ENCODE measurements at regions not wholly inside any gene's neighbourhood (a gene's known extent, or its start where the extent isn't known, plus 50 kb on each side); places are given as distances from the start of the nearest gene placed in this dataset.
"Not testable (repeated sequence)": the region's sequence is repeated elsewhere in the genome, so short reads cannot be mapped to it uniquely, and the experiment has no call there.

- H3K4me1 ChIP-seq; H3K9me3 ChIP-seq; DNase-seq (ENCODE audit: low spot score in 2 of 2); H3K36me3 ChIP-seq; H3K27me3 ChIP-seq; intact Hi-C loops (cut with DNase I); H3K27ac ChIP-seq; H3K4me3 ChIP-seq: not testable (repeated sequence)
Measured at GRCh38 chr9:39542157-39542556, 186.7 kb downstream of the SPATA31A1 start.

GRCh38 chr9:39545079-39545478 lies 189.6 kb downstream of the SPATA31A1 start:
- H3K4me3 ChIP-seq; intact Hi-C loops (cut with DNase I); DNase-seq (ENCODE audit: low spot score in 2 of 2); H3K9me3 ChIP-seq; H3K27ac ChIP-seq; H3K36me3 ChIP-seq; H3K27me3 ChIP-seq; H3K4me1 ChIP-seq: not testable (repeated sequence)

- H3K4me3 ChIP-seq; H3K27ac ChIP-seq; H3K27me3 ChIP-seq; H3K9me3 ChIP-seq; H3K4me1 ChIP-seq; intact Hi-C loops (cut with DNase I); H3K36me3 ChIP-seq; DNase-seq (ENCODE audit: low spot score in 2 of 2): not testable (repeated sequence)
Measured at GRCh38 chr9:39550573-39550972, 195.1 kb downstream of the SPATA31A1 start.

GRCh38 chr9:39551544-39551943 lies 196.1 kb downstream of the SPATA31A1 start:
- intact Hi-C loops (cut with DNase I); H3K36me3 ChIP-seq; H3K9me3 ChIP-seq; H3K27ac ChIP-seq; H3K4me3 ChIP-seq; H3K27me3 ChIP-seq; H3K4me1 ChIP-seq; DNase-seq (ENCODE audit: low spot score in 2 of 2): not testable (repeated sequence)

DNA sequence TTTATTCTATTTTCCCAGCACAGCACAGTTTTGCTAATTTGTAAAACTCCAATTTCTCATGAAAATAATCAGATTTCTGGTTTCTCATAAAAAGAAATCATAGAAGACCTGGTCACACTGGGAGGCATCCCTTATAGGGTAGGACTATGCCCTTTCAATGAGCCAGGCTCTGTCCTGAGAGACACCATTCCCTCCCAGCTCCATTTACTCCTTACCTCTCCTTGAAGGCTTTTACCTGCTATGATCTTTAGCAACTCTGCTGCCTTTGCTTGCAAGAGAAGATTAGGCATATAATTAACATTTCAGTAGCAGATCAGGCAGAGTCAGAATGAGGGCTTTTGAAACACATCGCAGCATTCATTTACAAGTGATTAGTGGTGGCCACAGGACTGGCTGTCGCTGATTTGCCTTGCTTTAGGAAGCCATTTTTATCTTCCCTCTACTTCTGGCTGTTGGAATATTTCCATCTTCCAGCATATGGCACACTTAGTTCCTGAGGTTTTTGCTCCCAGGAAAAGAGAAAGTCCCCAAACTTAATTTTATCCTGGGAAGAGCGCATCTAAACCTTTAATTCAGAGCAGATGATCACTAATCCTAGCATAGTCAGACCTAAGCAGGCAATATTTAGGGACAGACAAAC lies 196.9 kb downstream of the SPATA31A1 start:
- H3K4me1 ChIP-seq; DNase-seq (ENCODE audit: low spot score in 2 of 2); H3K4me3 ChIP-seq; H3K9me3 ChIP-seq; H3K27ac ChIP-seq; H3K27me3 ChIP-seq; intact Hi-C loops (cut with DNase I); H3K36me3 ChIP-seq: not testable (repeated sequence)

DNA sequence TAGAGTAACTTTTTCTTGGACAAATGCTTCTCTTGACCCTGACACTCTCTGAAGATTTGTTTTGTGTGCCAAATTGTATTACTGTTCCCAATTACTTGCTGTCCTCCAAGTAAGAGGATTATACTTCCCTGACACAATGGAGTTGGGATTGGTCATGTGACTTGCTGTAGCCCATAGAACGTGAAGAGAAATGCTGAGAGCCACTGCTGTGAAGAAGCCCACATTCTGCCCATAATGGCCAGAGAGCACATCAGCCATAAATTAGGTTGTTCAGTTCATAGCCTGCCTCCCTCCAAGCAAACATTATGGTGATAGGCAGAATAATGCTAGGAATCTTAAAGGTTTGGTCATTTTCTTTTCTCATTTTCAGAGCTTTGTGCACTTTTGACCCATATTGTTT lies 198.9 kb downstream of the SPATA31A1 start:
- H3K27me3 ChIP-seq, result not testable (repeated sequence)

DNA sequence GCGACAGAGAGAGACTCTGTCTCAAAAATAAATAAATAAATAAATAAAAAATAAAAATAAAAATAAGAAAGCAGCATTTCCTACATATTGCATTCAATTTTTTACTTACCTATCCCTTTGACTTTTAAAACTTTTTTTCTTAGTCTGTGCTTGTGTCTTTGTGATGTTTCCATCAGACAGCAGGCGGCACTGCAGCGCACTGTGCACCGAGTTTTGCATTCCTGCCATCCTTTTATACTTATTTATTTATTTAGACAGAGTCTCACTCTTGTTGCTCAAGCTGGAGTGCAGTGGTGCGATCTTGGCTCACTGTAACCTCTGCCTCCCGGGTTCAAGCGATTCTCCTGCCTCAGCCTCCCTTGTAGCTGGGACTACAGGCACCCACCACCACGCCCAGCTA lies 203.9 kb downstream of the SPATA31A1 start:
- H3K27me3 ChIP-seq; intact Hi-C loops (cut with DNase I); H3K9me3 ChIP-seq; H3K4me3 ChIP-seq; H3K27ac ChIP-seq; H3K4me1 ChIP-seq; H3K36me3 ChIP-seq: not testable (repeated sequence)
- peak in 1 of 2 donors; percentile 9 for DNase-seq (ENCODE audit: low spot score in 2 of 2)

More for the DNA sequence above, 198.9 kb downstream of the SPATA31A1 start:
- intact Hi-C loops (cut with DNase I); DNase-seq (ENCODE audit: low spot score in 2 of 2); H3K9me3 ChIP-seq; H3K27ac ChIP-seq; H3K36me3 ChIP-seq; H3K4me1 ChIP-seq; H3K4me3 ChIP-seq: not testable (repeated sequence)

DNA sequence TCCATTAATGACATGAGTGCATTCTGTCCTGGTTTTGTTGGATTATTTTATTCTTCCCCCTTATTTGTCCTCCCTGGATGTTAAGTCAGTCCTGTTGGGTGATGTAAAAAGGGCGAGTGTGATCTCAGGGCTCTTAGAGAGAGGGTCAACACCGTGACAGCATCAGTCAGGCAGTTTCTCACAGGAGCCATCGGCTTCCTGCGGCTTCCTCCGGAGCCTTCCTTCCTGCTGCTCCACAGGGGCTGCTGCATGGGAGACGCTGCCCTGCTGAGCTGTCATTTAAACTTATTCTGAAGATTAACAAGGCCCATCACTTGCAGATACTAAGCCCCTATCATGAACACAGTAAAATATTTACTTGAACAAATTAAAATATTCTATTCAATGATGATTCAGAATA lies 211.3 kb downstream of the SPATA31A1 start:
- H3K27me3 ChIP-seq; H3K9me3 ChIP-seq; H3K27ac ChIP-seq; H3K4me1 ChIP-seq; intact Hi-C loops (cut with DNase I); H3K4me3 ChIP-seq; DNase-seq (ENCODE audit: low spot score in 2 of 2); H3K36me3 ChIP-seq: not testable (repeated sequence)

- H3K9me3 ChIP-seq; H3K36me3 ChIP-seq; DNase-seq (ENCODE audit: low spot score in 2 of 2); H3K27ac ChIP-seq; H3K27me3 ChIP-seq; H3K4me3 ChIP-seq; intact Hi-C loops (cut with DNase I); H3K4me1 ChIP-seq: not testable (repeated sequence)
Measured at GRCh38 chr9:39567396-39567795, 211.9 kb downstream of the SPATA31A1 start.

- DNase-seq (ENCODE audit: low spot score in 2 of 2); H3K36me3 ChIP-seq; H3K27me3 ChIP-seq; H3K27ac ChIP-seq; intact Hi-C loops (cut with DNase I); H3K4me3 ChIP-seq; H3K4me1 ChIP-seq; H3K9me3 ChIP-seq: not testable (repeated sequence)
Measured at GRCh38 chr9:39568900-39569299, 213.4 kb downstream of the SPATA31A1 start.

GRCh38 chr9:39573024-39574022 lies 217.9 kb downstream of the SPATA31A1 start:
- H3K4me1 ChIP-seq; H3K36me3 ChIP-seq; H3K9me3 ChIP-seq; H3K4me3 ChIP-seq; intact Hi-C loops (cut with DNase I); H3K27ac ChIP-seq; DNase-seq (ENCODE audit: low spot score in 2 of 2); H3K27me3 ChIP-seq: not testable (repeated sequence)

GRCh38 chr9:39579000-39579399 lies 223.5 kb downstream of the SPATA31A1 start:
- H3K27ac ChIP-seq; H3K36me3 ChIP-seq; H3K4me3 ChIP-seq; H3K4me1 ChIP-seq; DNase-seq (ENCODE audit: low spot score in 2 of 2); intact Hi-C loops (cut with DNase I); H3K9me3 ChIP-seq; H3K27me3 ChIP-seq: not testable (repeated sequence)

DNA sequence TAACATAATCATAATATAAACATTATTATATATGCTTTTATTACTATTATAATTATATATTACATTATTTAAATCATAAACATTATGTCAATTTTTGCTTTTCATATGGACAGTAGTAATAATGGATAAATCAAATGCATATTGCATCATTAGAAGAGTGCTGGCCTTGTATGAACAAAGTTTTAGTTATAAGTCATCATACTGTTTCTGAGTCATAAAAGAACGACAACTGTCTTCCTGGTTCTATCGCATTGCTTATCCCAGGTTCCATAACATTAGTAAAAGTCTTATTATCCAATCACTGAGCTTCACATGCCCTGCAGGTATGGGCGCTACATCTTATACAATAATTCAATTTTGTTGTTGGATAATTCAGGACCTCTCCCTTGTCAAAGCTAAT lies 225.8 kb downstream of the SPATA31A1 start:
- H3K4me1 ChIP-seq; intact Hi-C loops (cut with DNase I); H3K27ac ChIP-seq; H3K4me3 ChIP-seq; H3K36me3 ChIP-seq; H3K27me3 ChIP-seq; H3K9me3 ChIP-seq; DNase-seq (ENCODE audit: low spot score in 2 of 2): not testable (repeated sequence)

DNA sequence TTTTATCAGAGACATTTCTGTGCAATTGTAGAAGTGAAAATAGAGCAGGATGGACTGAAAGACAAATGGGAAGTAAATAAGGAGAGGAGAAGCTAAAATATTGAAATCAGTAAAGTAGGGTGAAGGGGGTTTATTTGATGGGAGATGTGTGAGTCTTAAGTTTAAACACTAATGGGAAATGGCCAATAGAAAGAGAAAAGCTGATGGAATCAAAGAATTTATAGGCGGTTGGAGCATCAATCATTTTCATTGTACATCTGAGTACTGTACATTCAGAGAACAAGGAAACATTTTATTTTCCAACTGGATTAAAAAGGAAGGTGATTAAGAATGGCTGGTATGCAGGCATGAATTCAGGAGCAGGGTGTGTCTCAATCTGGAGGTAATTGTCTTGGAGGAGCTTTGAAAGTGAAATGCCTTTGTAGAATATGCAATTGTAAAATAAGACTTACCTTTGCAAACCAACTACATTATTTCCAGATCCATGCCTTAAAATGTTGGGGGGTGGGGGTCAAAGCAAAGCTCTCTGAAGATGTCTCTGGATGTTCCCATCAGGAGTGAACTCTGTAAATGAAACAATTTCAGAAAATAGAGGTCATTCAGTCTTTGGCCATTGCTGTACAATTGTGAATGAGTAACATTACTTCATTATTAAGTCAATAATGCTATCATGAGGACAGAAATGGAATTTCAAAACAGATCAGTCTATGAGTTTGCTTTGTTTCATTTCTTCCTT lies 227.4 kb downstream of the SPATA31A1 start:
- H3K27me3 ChIP-seq; H3K36me3 ChIP-seq; H3K27ac ChIP-seq; H3K9me3 ChIP-seq; H3K4me3 ChIP-seq; H3K4me1 ChIP-seq; DNase-seq (ENCODE audit: low spot score in 2 of 2); intact Hi-C loops (cut with DNase I): not testable (repeated sequence)

Measured in ascending aorta (tissue), 2 donors.